Activated T-helper 1 cell treated with anti-CD3 and anti-CD28 coated beads, Interleukin-12 subunit alpha, Interleukin-12 subunit beta, Interleukin-2, Interleukin-4 antibody, amounts not matched to agents 30 ng/mL and 10 ng/mL and 1 ng/mL, durations not matched to agents 14 hours and 24 hours and 36 hours (primary cell): ENCODE measurements at regions not wholly inside any gene's neighbourhood (a gene's known extent, or its start where the extent isn't known, plus 50 kb on each side); places are given as distances from the start of the nearest gene placed in this dataset.
"Not testable (repeated sequence)": the region's sequence is repeated elsewhere in the genome, so short reads cannot be mapped to it uniquely, and the experiment has no call there.

ENCODE experiments used
- DNase-seq: peaks from one replicate; pipeline ENCODE4 v3.0.0; 2021; ENCODE audit warnings: low spot score
- H3K27ac Mint-ChIP-seq: one replicate; pipeline ENCODE4 v1.8.0; 2021; ENCODE audit warnings: mild to moderate bottlenecking, mixed read lengths
- H3K27me3 Mint-ChIP-seq: one replicate; pipeline ENCODE4 v1.8.0; 2022; ENCODE audit warnings: mild to moderate bottlenecking, moderate library complexity, mixed read lengths; ENCODE audit not compliant: insufficient read depth
- H3K36me3 Mint-ChIP-seq: one replicate; pipeline ENCODE4 v1.8.0; 2021; ENCODE audit warnings: low read depth, mixed read lengths
- H3K4me1 Mint-ChIP-seq: one replicate; pipeline ENCODE4 v1.8.0; 2021; ENCODE audit warnings: low read depth, mixed read lengths
- H3K4me3 Mint-ChIP-seq: one replicate; pipeline ENCODE4 v1.8.0; 2021; ENCODE audit warnings: mild to moderate bottlenecking, moderate library complexity, mixed read lengths
- H3K9me3 Mint-ChIP-seq: one replicate; pipeline ENCODE4 v1.8.0; 2021; ENCODE audit warnings: mixed read lengths
- intact Hi-C: fragments of 100-400 bp; cut with micrococcal nuclease; formaldehyde crosslinking; loops from one replicate; pipeline ENCODE4 v1.15.1; 2024

DNA sequence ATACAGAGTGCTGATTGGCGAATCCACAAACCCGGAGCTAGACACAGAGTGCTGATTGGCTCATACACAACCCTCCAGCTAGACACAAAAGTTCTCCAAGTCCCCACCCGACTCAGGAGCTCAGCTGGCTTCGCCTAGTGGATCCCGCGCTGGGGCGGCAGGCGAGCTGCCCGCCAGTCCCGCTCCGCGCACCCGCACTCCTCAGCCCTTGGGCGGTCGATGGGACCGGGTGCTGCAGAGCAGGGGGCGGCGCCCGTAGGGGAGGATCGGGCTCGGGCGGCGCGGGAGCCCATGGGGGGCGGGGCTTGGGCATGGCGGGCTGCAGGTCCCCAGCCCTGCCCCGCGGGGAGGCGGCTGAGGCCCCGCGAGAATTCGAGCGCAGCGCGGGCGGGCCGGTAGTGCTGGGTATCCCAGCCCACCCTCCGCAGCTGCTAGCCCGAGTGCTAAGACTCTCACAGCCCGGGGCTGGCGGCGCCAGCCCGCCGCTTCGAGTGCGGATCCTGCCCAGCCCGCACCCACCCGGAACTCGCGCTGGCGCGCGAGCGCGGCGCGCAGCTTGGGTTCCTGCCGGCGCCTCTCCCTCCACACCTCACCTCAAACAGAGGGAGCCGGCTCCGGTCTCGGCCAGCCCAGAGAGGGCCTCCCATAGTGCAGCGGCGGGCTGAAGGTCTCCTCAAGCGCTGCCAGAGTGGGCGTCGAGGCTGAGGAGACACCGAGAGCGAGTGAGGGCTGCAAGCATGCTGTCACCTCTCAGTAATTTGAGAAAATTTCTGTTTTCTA, 75.5 kb upstream of the ATP5MC3 start:
- H3K27ac Mint-ChIP-seq: no peak overlapping the region
- H3K4me3 Mint-ChIP-seq: no peak overlapping the region
- H3K9me3 Mint-ChIP-seq: no peaks in the 10 kb centered on the region
- DNase-seq: no peak
- peaks cover 17% of the 10 kb centered on the region for H3K27me3 Mint-ChIP-seq
- no peaks in the 10 kb centered on the region for H3K36me3 Mint-ChIP-seq
- intact Hi-C loops: no loop called here
- H3K4me1 Mint-ChIP-seq: no peaks in the 10 kb centered on the region

GRCh38 chr2:175256391-175256790, 74.9 kb upstream of the ATP5MC3 start:
- DNase-seq, H3K27ac Mint-ChIP-seq, H3K9me3 Mint-ChIP-seq, H3K4me1 Mint-ChIP-seq, H3K4me3 Mint-ChIP-seq, H3K36me3 Mint-ChIP-seq, intact Hi-C loops: not testable (repeated sequence)
- peaks cover 15% of the 10 kb centered on the region for H3K27me3 Mint-ChIP-seq

DNA sequence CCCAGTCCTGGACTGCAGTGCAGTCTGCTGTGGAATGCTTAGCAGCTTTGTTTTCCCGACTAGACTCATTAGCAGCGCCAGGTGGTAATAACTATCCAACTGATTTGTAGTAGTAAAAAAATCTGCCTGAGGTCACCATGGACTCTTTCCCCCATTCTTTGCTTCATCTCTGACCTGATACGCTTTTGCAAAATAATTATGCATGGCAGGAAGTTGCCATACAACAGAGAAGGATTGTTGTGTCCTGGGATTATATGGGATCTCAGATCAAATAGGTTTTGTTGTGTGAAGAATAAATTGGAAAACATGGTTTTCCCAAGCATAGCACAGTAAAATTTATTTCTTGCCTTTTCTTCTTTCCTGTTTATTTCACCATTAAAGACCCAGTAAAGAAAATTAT, 72.4 kb upstream of the ATP5MC3 start:
- H3K4me3 Mint-ChIP-seq: no peak overlapping the region
- intact Hi-C loops: loop anchor here (5.0 kb wide), 1 partner anchor 52 kb away; no protein-coding TSS in a partner anchor
- no peak overlapping the region for H3K27ac Mint-ChIP-seq
- no peaks in the 10 kb centered on the region for H3K4me1 Mint-ChIP-seq
- H3K9me3 Mint-ChIP-seq: no peaks in the 10 kb centered on the region
- DNase-seq: no peak
- H3K36me3 Mint-ChIP-seq: no peaks in the 10 kb centered on the region
- peaks cover 16% of the 10 kb centered on the region for H3K27me3 Mint-ChIP-seq

DNA sequence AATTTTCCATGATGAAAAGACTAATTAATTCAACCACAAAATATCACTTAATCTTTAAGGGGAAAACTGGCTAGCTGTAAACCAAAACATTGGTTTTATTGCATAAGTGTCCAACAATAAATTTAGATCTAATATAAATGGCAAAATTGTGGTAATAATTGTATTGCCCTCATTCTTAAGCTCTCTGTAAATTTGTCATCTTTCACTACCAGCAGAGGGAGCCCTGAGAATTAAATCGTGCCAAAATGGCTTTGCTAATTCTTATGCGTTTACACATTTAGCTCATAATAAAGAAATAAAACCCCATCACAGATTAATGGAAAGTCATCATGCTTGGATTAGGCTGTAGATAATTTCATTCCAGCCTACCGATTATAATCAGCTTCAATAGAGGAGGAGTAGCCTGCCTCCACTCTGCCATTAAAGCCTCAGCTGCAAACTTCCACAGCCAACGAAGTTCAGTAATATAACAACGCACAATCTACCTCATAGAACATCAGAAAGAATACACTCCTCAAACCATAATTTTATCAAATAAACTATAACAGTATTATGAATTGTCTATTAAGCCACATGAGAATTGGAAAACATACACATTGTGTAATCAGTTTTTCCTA, 70.0 kb upstream of the ATP5MC3 start:
- Mint-ChIP-seq H3K27ac (no peak overlapping the region), H3K9me3 (no peaks in the 10 kb centered on the region), H3K36me3 (no peaks in the 10 kb centered on the region), H3K4me3 (no peak overlapping the region), H3K4me1 (peaks cover 5% of the 10 kb centered on the region), H3K27me3 (peaks cover 23% of the 10 kb centered on the region)
- intact Hi-C loops: loop anchor here (1.0 to 5.0 kb wide), 3 partner anchors 31 to 845 kb away; no protein-coding TSS in a partner anchor
- no peak for DNase-seq

DNA sequence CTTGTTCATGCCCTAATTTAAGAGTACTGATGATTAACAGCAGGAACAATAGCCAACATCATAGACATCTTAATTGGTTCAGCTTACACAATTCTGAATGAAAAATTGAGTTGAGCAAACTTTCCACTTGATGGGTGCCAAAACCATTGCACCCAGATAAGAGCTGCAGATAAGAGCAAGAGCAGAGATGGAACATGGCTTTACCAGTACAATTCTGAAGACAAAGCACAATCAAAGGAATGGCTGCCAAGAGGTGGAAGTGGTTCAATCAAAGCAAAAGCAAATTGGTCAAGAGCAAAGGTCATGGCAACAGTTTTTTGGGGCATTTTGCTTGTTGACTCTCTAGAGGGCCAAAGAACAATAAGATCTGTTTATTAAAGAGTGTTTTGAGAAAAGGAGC, 65.6 kb upstream of the ATP5MC3 start:
- H3K36me3 Mint-ChIP-seq: no peaks in the 10 kb centered on the region
- intact Hi-C loops: no loop called here
- DNase-seq: no peak
- H3K4me1 Mint-ChIP-seq: peaks cover 5% of the 10 kb centered on the region
- no peaks in the 10 kb centered on the region for H3K9me3 Mint-ChIP-seq
- no peak overlapping the region for H3K27ac Mint-ChIP-seq
- peaks cover 24% of the 10 kb centered on the region for H3K27me3 Mint-ChIP-seq
- H3K4me3 Mint-ChIP-seq: no peak overlapping the region

GRCh38 chr2:175244697-175245096, 63.2 kb upstream of the ATP5MC3 start:
- H3K27ac Mint-ChIP-seq: no peak overlapping the region
- intact Hi-C loops: no loop called here
- peaks cover 5% of the 10 kb centered on the region for H3K4me1 Mint-ChIP-seq
- H3K27me3 Mint-ChIP-seq: peaks cover 24% of the 10 kb centered on the region
- H3K9me3 Mint-ChIP-seq: peaks cover 7% of the 10 kb centered on the region
- DNase-seq: no peak
- no peak overlapping the region for H3K4me3 Mint-ChIP-seq
- H3K36me3 Mint-ChIP-seq: no peaks in the 10 kb centered on the region

GRCh38 chr2:175241691-175242090, 60.2 kb upstream of the ATP5MC3 start:
- intact Hi-C loops: no loop called here
- H3K4me1 Mint-ChIP-seq: peaks cover 11% of the 10 kb centered on the region
- no peak overlapping the region for H3K27ac Mint-ChIP-seq
- no peak for DNase-seq
- H3K4me3 Mint-ChIP-seq: no peak overlapping the region
- H3K27me3 Mint-ChIP-seq: peaks cover 19% of the 10 kb centered on the region
- H3K36me3 Mint-ChIP-seq: peaks cover 4% of the 10 kb centered on the region
- peaks cover 31% of the 10 kb centered on the region for H3K9me3 Mint-ChIP-seq

GRCh38 chr2:175240033-175240432, 58.5 kb upstream of the ATP5MC3 start:
- H3K36me3 Mint-ChIP-seq, DNase-seq, intact Hi-C loops, H3K4me3 Mint-ChIP-seq, H3K27ac Mint-ChIP-seq: not testable (repeated sequence)
- H3K27me3 Mint-ChIP-seq: peaks cover 19% of the 10 kb centered on the region
- peaks cover 31% of the 10 kb centered on the region for H3K9me3 Mint-ChIP-seq
- peaks cover 11% of the 10 kb centered on the region for H3K4me1 Mint-ChIP-seq

DNA sequence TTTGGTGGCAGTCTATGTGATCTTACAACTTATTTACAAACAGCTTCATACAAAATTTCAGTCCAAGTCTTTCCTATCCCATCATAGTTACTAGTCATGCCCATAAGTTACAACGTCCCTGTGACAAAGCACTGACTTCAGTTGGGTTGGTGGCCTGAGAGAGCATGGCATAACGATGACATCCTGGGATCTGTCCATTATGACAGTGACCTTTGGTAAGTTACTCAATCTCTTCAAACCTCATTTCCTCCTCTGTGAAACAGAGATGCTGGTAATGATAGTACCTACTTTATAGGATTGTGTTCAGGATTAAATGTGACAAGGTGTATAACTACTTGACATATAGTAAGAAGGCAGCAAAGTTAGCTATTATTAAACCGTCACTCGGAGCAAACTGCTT, 55.4 kb upstream of the ATP5MC3 start:
- Mint-ChIP-seq H3K36me3 (peaks cover 4% of the 10 kb centered on the region), H3K27ac (no peak overlapping the region), H3K4me1 (peaks cover 18% of the 10 kb centered on the region), H3K27me3 (peaks cover 9% of the 10 kb centered on the region), H3K9me3 (peaks cover 31% of the 10 kb centered on the region), H3K4me3 (no peak overlapping the region)
- no peak for DNase-seq
- intact Hi-C loops: no loop called here

- H3K36me3 Mint-ChIP-seq: peaks cover 4% of the 10 kb centered on the region
- H3K9me3 Mint-ChIP-seq: peaks cover 24% of the 10 kb centered on the region
- no peak for DNase-seq
- peaks cover 28% of the 10 kb centered on the region for H3K4me1 Mint-ChIP-seq
- intact Hi-C loops: no loop called here
- no peak overlapping the region for H3K4me3 Mint-ChIP-seq
- H3K27ac Mint-ChIP-seq: no peak overlapping the region
- H3K27me3 Mint-ChIP-seq: peaks cover 7% of the 10 kb centered on the region
These were observed 53.1 kb upstream of the ATP5MC3 start for GRCh38 chr2:175234650-175235049.

DNA sequence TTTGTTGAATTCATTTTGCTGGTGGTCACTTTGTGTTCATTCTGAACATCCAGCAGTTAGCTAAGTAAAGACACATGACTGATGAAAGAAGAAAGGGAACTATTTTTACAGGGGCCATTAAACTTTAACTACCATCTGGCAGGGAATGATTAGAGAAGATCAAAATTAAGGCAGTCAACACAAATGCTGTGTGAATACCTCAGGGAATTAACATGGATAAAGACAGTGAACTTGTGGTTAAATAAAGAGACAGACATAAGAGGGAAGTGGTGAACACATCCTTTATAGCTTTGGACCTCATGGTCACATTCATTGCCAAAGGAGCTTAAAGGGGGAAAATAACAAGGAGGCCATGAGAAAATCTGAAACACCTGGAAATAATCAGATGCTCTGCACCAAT, 52.6 kb upstream of the ATP5MC3 start:
- DNase-seq: no peak
- Mint-ChIP-seq H3K4me3 (no peak overlapping the region), H3K4me1 (peaks cover 28% of the 10 kb centered on the region), H3K9me3 (peaks cover 21% of the 10 kb centered on the region), H3K36me3 (peaks cover 4% of the 10 kb centered on the region), H3K27ac (no peak overlapping the region), H3K27me3 (peaks cover 7% of the 10 kb centered on the region)
- intact Hi-C loops: no loop called here

GRCh38 chr2:175233135-175233719, 51.7 kb upstream of the ATP5MC3 start:
- no peak overlapping the region for H3K27ac Mint-ChIP-seq
- peaks cover 24% of the 10 kb centered on the region for H3K4me1 Mint-ChIP-seq
- H3K27me3 Mint-ChIP-seq: peaks cover 7% of the 10 kb centered on the region
- intact Hi-C loops: no loop called here
- peaks cover 15% of the 10 kb centered on the region for H3K9me3 Mint-ChIP-seq
- DNase-seq: no peak
- H3K4me3 Mint-ChIP-seq: no peak overlapping the region
- H3K36me3 Mint-ChIP-seq: peaks cover 2% of the 10 kb centered on the region
